MCF 10A (cell line): ENCODE measurements at regions not wholly inside any gene's neighbourhood (a gene's known extent, or its start where the extent isn't known, plus 50 kb on each side); places are given as distances from the start of the nearest gene placed in this dataset.

Experiments used
- BruUV-seq: library from RNA; stranded (reverse); fragments of 400-500 nt; replicated peaks from 2 replicates; lab custom pipeline; 2021; lab: Mats Ljungman, UMichigan
- CTCF ChIA-PET: fragments of 300-600 bp; sonication (Branson Sonifier 250); formaldehyde crosslinking; extraction: SDS; loops from one replicate; lab custom pipeline; 2021; ENCODE audit warnings: antibody characterized with exemption, inconsistent platforms; lab: Yijun Ruan, JAX
- POLR2A ChIA-PET: fragments of 300-600, 350-650 bp; sonication (Branson Sonifier 250); formaldehyde crosslinking; extraction: SDS; loops from one replicate; lab custom pipeline; 2020; ENCODE audit warnings: antibody characterized with exemption, inconsistent platforms; lab: Yijun Ruan, JAX
- DNase-seq: peaks from one replicate; pipeline ENCODE4 v3.0.0-alpha.2; 2018; ENCODE audit not compliant: unreplicated experiment
- H3K27ac Mint-ChIP-seq: one replicate; pipeline ENCODE4 v1.8.0; 2022; ENCODE audit warnings: mild to moderate bottlenecking, low read depth, mixed read lengths; ENCODE audit not compliant: unreplicated experiment
- H3K27me3 Mint-ChIP-seq: one replicate; pipeline ENCODE4 v1.8.0; 2022; ENCODE audit warnings: mixed read lengths; ENCODE audit not compliant: insufficient read depth, unreplicated experiment
- H3K36me3 Mint-ChIP-seq: one replicate; pipeline ENCODE4 v1.8.0; 2022; ENCODE audit warnings: mild to moderate bottlenecking, moderate library complexity, mixed read lengths; ENCODE audit not compliant: insufficient read depth, unreplicated experiment
- H3K4me1 Mint-ChIP-seq: one replicate; pipeline ENCODE4 v1.8.0; 2022; ENCODE audit warnings: mixed read lengths; ENCODE audit not compliant: insufficient read depth, unreplicated experiment
- H3K4me3 Mint-ChIP-seq: one replicate; pipeline ENCODE4 v1.8.0; 2022; ENCODE audit warnings: mild to moderate bottlenecking, moderate library complexity, mixed read lengths; ENCODE audit not compliant: unreplicated experiment
- H3K9me3 Mint-ChIP-seq: one replicate; pipeline ENCODE4 v1.8.0; 2022; ENCODE audit warnings: mixed read lengths; ENCODE audit not compliant: unreplicated experiment
- CTCF ChIP-seq: fragments of 200-600 bp; IDR thresholded peaks from one replicate; pipeline ENCODE4 v1.8.0; 2022; ENCODE audit warnings: antibody characterized with exemption, mild to moderate bottlenecking; ENCODE audit not compliant: unreplicated experiment
- intact Hi-C: fragments of 100-400 bp; cut with micrococcal nuclease; formaldehyde crosslinking; loops from 2 replicates; pipeline ENCODE4 v1.14.1; 2022

- POLR2A ChIA-PET: interaction anchor here (0.7 kb wide), 2 partner anchors 235 to 332 kb away, joined by 3 to 4 read pairs; no protein-coding TSS in a partner anchor
- intact Hi-C loops: no loop called here
- Mint-ChIP-seq H3K27me3 (no peaks in the 10 kb centered on the region), H3K36me3 (no peaks in the 10 kb centered on the region), H3K9me3 (no peaks in the 10 kb centered on the region), H3K4me1 (peaks cover 37% of the 10 kb centered on the region), H3K4me3 (no peak overlapping the region), H3K27ac (peak overlapping the region; percentile 65)
- no peak for DNase-seq
- TF ChIP-seq CTCF: no peak
- no TSS peak for BruUV-seq
- CTCF ChIA-PET: interaction anchor here (0.7 kb wide), 1 partner anchor 466 kb away, joined by 3 read pairs; no protein-coding TSS in a partner anchor
Measured at GRCh38 chr4:156578713-156579112, 392.9 kb downstream of the PDGFC start.

GRCh38 chr4:156578005-156578404, 393.6 kb downstream of the PDGFC start:
- no peaks in the 10 kb centered on the region for H3K36me3 Mint-ChIP-seq
- H3K9me3 Mint-ChIP-seq: no peaks in the 10 kb centered on the region
- peak overlapping the region; percentile 65 for H3K27ac Mint-ChIP-seq
- no peak for DNase-seq
- H3K4me1 Mint-ChIP-seq: peaks cover 32% of the 10 kb centered on the region
- no peak overlapping the region for H3K4me3 Mint-ChIP-seq
- ChIA-PET POLR2A (interaction anchor here (0.7 kb wide), 2 partner anchors 235 to 331 kb away, joined by 3 to 4 read pairs; no protein-coding TSS in a partner anchor), CTCF (interaction anchor here (0.6 to 0.7 kb wide), 2 partner anchors 101 to 465 kb away, joined by 3 to 6 read pairs; no protein-coding TSS in a partner anchor)
- intact Hi-C loops: no loop called here
- H3K27me3 Mint-ChIP-seq: no peaks in the 10 kb centered on the region
- BruUV-seq: no TSS peak
- no peak for TF ChIP-seq CTCF

- intact Hi-C loops: no loop called here
Measured at GRCh38 chr4:156576946-156577345, 394.7 kb downstream of the PDGFC start.

More at GRCh38 chr4:156576946-156577345, 394.7 kb downstream of the PDGFC start:
- TF ChIP-seq CTCF: no peak
- BruUV-seq: no TSS peak
- CTCF ChIA-PET: interaction anchor here (0.7 kb wide), 1 partner anchor 392 kb away, joined by 3 read pairs; no protein-coding TSS in a partner anchor
- no peaks in the 10 kb centered on the region for H3K27me3 Mint-ChIP-seq
- no peaks in the 10 kb centered on the region for H3K36me3 Mint-ChIP-seq
- H3K4me3 Mint-ChIP-seq: no peak overlapping the region
- no peaks in the 10 kb centered on the region for H3K9me3 Mint-ChIP-seq
- peaks cover 32% of the 10 kb centered on the region for H3K4me1 Mint-ChIP-seq
- POLR2A ChIA-PET: no interaction called here
- peak overlapping the region; percentile 18 for H3K27ac Mint-ChIP-seq
- DNase-seq: no peak
